ENCODE measurements at regions not wholly inside any gene's neighbourhood (a gene's known extent, or its start where the extent isn't known, plus 50 kb on each side); places are given as distances from the start of the nearest gene placed in this dataset.
"Not testable (repeated sequence)": the region's sequence is repeated elsewhere in the genome, so short reads cannot be mapped to it uniquely, and the experiment has no call there.

DNA sequence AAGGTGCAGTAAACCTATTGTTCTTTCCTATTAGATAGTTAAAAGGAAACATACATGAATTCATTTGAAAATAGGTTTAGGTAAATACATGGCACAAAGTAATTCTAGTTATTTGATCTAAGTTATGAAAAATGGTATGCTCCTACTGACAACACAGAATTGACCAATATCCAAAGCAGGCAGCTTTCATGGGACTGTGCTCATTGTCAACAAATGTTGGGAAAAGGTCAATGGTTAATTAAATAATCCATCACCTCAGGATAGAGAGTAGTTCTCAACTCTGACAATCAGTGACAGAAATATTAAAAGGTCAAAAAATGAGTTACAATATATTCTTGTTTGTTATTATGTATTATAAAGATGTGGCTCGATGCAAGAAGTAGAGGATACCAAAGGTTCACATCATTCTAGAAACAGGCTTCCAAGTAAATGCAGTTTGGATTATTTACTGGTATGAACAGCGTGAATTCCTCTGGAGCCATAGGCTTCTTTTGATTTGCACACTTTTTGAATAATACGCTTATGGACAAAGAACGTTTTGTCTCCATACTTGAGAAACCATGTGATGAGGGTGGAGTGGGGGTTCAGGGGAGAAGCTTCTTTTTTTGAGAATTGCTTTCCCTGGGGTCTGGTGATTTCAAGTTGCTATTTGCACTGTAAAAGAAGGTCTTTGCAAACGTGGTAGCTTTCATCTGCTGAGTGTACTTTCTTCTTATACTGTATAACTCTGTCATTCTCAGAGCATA is 422.0 kb upstream of the ZEB2 start:
- no peak for DNase-seq (ENCODE audit: low spot score)

DNA sequence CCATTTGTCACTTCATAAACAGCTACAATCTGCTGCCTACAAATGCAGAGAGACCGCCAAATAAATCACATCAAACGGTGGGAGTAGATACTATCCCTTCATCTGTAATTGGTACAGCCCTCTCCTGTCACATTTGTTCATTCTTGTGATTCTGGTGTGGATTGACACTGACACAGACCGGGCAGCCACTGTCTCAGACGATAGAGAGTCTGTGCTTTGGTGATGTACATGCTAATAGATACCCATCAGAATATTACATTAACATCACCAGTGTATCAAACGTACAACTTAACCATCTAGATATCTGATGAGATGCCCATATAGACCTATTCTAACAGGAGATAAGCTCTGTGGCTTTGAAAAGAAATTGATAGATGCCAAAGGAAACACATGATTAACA is 419.7 kb upstream of the ZEB2 start:
- DNase-seq (ENCODE audit: low spot score) = no peak

DNA sequence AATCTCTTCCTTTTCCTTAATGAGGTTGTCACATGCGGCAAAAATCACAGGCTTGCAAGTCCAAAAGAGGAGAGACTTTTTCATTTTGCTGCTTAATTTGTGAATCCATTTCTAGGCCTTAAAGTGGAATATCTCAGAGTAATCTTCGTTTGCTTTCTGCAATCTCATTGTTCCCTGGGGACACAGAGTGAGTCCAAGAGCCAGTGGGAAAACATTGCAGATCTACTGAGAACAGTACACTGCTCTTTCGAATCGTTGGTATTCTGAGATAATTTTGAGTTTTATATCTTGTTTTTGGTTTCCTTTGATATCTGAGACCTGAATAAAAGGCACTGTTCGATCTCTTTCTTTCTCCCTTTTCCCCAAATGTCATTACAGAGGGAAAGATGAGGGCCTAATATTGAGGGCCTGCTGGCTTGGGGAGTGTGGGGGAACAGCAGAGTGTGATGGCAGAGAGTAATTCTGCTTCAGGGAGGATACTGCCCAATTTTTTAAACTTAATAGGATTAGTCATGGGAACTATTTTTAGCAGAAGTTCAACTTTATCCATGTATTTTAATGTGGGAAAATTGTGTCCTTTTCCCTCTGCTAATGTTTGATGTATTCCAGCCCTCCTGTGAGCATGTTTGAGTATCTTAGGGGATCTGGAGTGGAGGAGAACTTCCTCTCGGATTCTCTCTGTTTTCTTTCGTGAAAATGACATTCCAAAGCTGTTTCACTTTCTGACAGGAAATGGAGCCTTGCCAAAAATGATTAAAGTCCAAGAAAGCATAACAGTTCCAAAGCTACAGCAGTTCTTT is 418.2 kb upstream of the ZEB2 start:
- peak; percentile 43 for DNase-seq (ENCODE audit: low spot score)

DNA sequence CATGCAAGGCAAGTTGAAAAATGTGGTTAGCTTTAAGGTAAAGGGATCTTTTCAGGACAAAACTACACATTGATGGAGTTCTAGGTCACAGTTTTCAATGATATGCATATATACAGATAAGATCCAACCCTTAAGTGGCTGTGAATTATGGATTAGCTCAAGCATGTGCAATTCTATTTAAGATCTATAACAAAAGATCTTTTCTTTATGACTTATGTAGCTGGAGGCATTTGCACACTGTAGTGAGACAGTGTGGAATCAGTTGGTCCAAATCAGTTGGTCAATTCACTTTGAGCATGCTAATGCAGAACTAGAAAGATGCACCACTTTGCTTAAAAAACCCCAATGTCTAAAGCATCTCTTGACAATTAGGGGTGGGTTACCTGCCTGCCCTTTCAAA is 417.1 kb upstream of the ZEB2 start:
- no peak for DNase-seq (ENCODE audit: low spot score)

DNA sequence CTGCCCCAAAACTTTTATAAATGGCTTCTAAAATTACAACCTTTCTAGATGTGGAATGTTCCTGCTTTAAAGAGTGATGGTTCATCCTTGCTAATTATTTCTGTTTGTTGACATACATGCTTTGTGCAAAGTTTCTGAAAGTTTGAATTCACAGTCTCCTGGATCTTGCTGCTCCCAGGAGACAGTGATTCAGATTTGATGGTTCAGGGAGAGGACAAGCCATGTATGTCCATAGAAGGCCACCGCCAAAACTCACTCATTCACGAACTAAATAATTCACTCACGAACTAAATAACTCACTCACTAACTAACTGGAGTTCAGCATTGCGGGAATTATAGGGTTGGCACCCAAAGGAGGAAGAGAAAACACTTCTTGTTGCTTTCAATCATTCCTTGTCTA is 416.5 kb upstream of the ZEB2 start:
- DNase-seq (ENCODE audit: low spot score) = no peak

DNA sequence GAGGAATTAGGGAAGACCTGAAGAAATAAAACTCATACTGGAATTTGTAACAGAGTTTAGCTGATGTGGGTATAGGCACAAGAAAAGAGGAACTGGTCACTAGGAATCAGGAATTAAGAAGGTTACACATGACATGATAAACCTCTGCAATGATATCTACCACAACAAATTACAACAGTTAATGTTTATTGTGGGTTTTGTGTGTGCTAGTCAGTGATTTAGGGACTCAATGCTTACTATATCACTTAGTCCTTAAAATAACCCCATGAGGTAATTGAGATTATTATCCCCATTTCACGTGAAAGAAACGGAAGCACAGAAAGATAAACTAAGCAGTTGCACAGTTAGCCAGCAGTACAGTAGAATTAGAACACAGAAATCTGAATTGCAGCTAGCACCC is 415.8 kb upstream of the ZEB2 start:
- no peak for DNase-seq (ENCODE audit: low spot score)

DNA sequence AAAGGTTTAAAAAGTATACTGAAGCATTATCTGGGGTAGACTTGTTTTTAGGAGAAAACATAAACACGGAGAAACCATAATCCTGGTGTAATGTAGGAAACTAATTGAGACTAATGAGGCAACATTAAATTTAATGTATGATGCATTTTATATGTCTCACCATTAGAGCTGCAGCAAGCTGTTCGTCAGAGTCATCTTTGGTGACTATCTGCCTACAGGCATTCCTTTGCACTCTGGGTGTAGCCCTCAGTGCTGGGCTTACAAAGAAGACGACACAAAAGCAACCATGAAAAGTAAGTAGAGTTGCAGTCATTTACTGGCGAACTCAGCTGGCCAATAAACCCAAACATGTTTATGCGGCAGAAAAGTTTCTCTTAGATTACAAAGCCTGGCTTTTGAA is 415.3 kb upstream of the ZEB2 start:
- no peak for DNase-seq (ENCODE audit: low spot score)

DNA sequence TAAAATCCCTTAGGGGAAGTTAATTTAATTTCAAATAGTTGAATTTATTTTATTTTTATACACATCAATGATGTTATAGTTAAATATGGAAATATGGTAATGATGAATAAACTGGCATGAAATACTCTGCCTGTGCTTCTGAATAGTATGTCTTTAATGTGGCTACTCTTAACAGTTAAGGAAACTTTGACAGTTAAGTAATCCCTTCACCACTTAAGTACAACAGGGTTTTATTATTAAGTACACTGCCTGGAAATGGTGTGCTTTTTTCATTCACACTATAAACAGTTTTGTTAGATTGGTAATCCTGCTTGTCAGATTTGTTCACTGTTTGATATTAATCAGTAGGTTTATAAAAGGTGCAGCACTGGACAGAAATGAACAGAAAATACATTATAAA is 412.0 kb upstream of the ZEB2 start:
- no peak for DNase-seq (ENCODE audit: low spot score)

DNA sequence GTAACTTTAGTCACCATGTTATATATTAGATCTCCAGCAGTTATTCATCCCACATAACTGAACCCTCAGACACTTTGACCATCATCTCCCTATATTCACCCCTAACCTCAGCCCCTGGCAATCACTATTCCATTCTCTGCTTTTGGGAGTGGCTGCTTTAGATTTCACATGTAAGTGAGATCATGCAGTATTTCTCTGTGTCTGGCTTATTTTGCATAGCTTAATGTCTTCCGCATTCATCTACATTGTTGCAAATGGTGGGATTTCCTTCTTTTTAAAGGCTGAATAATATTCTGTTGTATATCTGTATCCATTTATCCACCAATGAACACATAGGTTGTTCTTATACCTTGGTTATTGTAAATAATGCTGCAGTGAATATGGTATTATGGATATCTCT is 411.6 kb upstream of the ZEB2 start:
- DNase-seq (ENCODE audit: low spot score) = no peak

DNA sequence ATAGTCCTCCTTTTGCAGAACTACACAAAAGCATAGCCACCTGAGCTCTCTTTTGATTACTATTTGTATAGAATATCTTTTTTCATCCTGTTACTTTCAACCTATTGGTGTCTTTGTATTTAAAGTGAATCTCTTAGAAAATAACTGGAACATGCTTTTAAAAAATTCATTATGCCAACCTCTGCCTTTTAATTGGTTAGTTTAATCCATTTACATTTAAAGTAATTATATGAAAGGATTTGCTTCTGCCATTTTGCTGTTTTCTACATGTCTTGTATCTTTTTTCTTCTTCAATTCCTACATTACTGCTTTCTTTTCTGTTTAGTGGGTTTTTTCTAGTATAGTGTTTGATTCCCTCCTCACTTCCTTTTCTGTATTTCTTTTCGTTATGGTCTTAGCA is 407.5 kb upstream of the ZEB2 start:
- DNase-seq (ENCODE audit: low spot score) = no peak

DNA sequence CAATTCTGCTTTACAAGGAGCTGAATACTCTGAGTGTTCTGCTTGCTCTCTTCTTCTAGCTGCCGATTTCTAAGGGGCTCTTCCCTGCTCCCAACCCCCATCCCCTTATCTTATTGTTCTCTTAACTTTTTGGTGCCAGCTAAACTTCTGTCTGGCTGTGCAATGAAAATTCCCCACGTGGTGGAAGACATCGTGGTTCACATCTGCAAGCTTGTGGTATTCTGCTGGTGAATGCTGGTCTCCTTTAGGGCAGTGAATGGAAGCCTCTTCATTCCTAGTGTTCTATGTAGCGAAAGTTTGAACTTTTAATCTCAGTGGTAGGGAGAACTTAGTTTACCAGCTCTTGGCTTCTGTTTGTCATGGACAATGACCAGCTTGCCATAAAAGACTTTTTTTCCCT is 406.0 kb upstream of the ZEB2 start:
- no peak for DNase-seq (ENCODE audit: low spot score)

DNA sequence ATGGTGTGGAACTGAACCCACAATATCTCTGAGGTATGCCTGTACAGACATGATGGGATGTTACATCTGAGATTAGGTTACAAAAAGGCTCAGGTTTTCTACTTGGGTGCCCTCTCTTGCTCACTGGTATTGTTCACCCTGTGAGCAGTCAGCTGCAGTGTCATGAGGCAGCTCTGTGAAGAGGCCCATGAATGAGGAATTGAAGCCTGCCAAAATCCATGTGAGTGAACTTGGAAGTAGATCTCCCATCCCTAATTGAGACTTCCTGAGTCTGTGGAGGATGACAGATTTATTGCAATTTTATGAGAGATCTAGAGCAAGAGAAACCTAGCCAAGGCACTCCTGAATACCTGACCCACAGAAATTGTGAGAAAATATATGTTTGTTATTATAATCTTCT is 404.9 kb upstream of the ZEB2 start:
- no peak for DNase-seq (ENCODE audit: low spot score)

DNA sequence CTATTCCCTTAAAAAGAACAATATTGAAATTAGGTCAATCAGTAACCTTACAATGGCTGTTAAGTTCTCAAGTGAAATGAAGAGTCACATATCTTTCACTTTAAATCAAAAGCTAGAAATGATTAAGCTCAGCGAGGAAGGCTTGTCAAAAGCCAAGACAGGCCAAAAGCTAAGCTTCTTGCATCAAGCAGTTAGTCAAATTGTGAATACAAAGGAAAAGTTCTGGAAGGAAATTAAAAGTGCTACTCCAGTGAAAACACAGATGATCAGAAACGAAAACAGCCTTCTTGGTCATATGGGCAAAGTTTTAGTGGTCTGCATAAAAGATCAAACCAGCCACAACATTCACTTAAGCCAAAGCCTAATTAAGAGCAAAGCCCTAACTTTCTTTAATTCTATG is 402.6 kb upstream of the ZEB2 start:
- DNase-seq (ENCODE audit: low spot score) = no peak

DNA sequence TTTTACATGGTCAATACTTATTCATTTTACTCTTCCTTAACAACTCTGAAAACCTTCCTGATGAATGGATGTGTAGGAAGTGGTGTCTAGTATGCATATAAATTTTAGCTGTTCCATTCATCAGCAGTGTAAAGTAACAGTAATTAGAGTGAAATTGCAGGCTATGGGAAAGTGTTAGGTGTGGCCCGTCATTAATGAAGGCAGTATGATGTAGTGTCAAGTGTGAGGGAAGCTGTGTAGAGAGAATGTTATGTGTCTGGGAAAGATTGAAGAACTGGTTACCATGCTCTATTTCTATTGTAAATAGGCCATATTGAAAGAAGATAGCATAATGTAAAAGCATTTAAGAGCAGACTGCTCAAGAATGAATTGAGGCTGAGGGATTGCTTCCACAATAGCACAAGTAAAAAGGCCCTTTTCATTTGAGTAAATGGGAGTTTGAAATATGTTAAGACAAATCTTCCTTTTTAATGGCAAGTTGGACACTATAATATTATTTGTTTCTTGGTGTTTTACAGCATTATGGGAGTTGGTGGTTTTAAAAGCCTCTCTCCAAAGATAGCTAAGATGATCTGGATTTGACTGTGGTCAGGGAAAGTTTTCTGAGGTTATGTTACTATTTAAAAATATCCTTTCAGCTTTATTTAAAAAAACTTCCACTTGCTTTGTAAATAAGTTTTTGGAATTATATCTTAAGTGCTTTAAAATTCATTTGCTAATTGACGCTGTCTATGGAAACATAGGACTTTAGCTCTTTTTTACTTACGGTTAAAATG is 401.0 kb upstream of the ZEB2 start:
- DNase-seq (ENCODE audit: low spot score) = no peak

DNA sequence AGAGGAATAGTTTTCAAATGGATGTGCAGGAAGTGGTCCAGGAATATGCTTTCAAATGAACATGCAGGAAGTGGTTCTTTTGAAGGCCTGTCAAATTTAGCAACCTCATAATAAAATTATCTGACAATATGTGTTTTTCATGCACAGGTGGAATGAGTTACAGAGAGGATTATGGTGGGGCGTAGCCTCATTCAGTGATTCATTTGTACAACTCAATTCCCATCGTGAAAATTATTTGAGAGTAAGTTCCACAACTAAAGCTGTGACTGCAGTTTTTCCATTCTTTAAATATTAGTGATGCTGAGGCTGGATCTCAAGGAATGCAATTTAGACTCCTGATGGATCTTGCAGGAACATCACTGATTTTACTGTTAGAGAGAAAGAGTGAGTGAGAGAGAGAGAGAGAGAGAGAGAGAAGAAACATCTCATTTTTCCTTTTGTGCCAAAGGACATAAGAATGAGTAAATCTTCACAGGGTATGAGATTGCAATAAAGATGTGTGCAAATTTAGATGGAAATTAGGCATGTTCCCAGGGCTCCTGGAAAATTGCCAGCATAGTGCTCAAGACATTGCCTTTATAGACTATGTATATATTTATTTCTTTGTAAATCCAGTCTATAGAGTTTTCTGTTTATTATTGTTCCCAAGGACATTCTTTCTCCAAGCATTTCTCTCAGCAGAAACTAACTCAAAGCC is 394.9 kb upstream of the ZEB2 start:
- DNase-seq (ENCODE audit: low spot score) = peak; percentile 40

DNA sequence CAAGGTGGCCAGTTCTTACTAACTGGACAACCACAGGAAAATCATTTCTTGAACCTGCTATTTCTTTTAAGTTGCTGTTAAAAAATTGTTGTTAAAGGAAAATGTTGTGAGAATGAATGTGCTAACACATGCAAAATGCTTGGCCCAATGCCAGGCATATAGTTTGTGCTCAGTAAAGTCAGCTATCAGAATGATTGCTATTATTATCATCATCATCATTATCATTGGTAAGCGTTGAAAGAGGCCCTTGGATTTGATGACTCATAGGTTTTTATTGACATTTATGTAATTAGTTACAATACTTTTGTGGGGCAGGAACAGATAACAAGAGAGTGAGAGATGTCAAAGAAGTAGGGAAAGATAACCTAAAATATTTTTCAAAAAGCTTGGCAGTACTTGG is 394.2 kb upstream of the ZEB2 start:
- DNase-seq (ENCODE audit: low spot score) = no peak

DNA sequence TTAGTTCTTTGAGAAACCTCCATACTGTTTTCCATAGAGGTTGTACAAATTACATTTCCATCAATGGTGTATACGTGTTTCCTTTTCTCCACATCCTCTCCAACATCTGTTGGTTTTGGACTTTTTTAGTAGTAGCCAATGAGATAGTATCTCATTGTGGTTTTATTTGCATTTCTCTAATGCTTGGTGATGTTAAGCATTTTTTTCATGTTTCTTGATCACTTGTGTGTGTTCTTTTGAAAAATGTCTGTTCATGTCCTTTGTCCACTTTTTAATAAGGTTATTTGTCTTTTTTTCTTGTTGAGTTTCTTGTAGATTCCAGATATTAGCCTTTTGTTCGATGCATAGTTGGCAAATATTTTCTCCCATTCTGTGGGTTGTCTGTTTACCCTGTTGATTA is 392.3 kb upstream of the ZEB2 start:
- no peak for DNase-seq (ENCODE audit: low spot score)

DNA sequence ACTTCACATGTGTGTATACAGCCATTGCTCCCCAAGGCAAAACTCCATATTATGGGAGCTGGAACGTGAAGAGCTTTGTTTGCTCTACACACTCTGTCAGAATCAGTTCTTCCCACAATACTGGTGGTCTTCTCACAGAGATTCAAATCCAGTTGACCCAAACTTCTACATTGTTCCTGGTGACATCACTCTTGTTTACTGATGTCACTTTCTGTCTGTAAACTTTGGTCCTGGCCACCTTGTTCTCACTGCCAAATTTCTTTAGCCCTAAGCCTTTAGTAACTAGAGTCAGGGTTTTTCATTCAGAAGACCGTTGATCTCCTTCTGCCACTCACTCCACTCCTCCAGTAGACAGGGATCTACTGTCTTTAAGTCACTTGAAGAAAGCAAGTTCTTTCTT is 386.0 kb upstream of the ZEB2 start:
- no peak for DNase-seq (ENCODE audit: low spot score)

DNA sequence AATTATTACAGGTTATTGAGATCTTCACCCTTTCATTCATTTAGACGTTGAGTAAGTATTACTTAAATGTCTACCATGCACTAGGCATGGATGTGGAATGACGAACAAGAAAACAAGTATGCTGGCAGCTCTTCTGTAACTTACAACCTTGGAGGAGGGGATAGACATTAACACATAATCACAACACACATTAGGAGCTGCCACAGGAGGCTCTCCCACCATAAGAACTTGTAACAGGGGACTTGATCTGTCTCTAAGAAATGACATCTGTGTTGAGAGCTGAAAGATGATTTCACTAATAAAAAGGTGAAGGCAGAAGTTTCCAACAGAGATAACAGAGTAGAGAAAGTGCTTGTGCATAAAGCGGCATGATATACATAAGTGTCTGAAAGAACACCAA is 384.7 kb upstream of the ZEB2 start:
- DNase-seq (ENCODE audit: low spot score) = no peak

DNA sequence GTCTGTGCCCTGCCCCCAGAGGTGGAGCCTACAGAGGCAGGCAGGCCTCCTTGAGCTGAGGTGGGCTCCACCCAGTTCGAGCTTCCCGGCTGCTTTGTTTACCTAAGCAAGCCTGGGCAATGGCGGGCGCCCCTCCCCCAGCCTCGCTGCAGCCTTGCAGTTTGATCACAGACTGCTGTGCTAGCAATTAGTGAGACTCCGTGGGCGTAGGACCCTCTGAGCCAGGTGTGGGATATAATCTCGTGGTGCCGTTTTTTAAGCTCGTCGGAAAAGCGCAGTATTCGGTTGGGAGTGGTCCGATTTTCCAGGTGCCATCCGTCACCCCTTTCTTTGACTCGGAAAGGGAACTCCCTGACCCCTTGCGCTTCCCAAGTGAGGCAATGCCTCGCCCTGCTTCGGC is 383.1 kb upstream of the ZEB2 start:
- DNase-seq (ENCODE audit: low spot score) = not testable (repeated sequence)

DNA sequence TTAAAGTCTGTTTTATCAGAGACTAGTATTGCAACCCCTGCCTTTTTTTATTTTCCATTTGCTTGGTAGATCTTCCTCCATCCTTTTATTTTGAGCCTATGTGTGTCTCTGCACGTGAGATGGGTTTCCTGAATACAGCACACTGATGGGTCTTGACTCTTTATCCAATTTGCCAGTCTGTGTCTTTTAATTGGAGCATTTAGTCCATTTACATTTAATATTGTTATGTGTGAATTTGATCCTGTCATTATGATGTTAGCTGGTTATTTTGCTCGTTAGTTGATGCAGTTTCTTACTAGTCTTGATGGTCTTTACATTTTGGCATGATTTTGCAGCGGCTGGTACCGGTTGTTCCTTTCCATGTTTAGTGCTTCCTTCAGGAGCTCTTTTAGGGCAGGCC is 381.5 kb upstream of the ZEB2 start:
- not testable (repeated sequence) for DNase-seq (ENCODE audit: low spot score)

DNA sequence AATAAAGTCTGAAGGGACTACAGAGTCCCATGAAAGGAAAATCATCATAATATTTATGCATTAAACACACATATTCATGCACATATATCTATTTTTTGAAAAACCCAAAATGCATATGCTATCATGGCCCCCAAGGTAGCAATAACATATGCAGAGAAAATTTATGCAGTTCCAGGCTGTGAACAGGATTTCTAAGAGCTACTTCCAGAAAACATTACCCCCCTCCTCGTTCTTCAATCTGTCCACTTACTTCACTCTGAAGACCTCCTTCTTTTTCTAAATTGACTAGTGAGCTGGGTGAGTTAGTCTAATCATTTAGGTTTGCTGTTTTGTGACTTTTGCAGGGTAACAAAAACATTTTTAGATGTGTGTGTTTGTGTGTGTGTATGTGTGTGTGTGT is 376.4 kb upstream of the ZEB2 start:
- DNase-seq (ENCODE audit: low spot score) = no peak
